ENCODE measurements at regions not wholly inside any gene's neighbourhood (a gene's known extent, or its start where the extent isn't known, plus 50 kb on each side); places are given as distances from the start of the nearest gene placed in this dataset.

DNA sequence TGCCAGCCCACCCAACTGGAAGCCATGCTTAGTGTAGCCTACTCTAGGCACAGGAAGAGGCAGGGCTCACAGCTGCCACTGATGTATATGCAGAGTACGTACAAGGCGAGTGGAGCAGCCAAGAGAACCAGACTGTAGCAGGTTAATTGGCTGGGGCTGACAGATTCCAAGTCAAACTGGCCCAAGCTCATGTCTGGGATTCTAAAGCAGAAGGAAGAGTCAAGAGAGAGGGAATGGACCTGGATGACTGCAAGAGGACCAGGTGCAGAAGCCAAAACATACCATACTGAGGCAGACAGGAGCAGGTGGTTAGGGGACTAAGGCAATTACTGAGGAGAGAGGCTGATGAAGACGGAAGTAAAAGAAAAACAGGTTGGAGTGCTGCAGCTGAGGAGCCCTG lies 51.3 kb upstream of the LRRN2 start:
- no peak for DNase-seq (ENCODE audit: extremely low read depth in 1 of 11, low read depth in 9 of 11, low spot score in 4 of 11)

DNA sequence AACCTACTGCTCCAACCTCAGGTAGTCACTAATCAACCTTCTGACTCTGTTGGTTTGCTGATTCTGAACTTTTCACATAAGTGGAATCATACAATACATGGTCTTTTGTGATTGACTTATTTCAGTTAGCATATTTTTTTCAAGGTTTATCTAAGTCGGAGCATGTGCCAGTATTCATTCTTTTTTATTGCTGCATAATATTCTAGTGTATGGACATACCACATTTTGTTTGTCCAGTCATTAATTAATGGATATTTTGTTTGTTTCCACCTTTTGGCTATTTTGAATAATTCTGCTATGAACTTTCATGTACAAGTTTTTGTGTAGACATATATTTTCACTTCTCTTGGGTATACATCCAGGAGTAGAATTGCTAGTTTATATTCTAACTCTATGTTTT lies 53.0 kb upstream of the LRRN2 start:
- no peak for DNase-seq (ENCODE audit: extremely low read depth in 1 of 11, low read depth in 9 of 11, low spot score in 4 of 11)

DNA sequence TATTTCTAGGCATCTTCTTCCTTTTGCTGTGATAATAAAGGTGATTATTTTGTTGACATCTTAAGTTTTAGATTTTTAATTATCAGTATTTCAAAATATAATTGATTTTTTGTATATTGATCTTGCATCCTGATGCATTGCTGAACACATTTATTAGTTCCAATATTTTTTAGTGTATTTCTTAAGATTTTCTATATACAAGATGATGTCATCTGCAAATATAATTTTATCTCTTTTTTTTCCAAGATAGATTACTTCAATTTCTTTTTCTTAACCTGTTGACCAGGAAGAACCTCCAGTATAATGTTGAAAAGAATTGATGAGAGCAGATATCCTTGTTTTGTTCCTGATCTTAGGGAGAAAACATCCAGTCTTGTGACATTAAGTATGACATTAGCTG lies 54.8 kb upstream of the LRRN2 start:
- DNase-seq (ENCODE audit: extremely low read depth in 1 of 11, low read depth in 9 of 11, low spot score in 4 of 11): no peak

DNA sequence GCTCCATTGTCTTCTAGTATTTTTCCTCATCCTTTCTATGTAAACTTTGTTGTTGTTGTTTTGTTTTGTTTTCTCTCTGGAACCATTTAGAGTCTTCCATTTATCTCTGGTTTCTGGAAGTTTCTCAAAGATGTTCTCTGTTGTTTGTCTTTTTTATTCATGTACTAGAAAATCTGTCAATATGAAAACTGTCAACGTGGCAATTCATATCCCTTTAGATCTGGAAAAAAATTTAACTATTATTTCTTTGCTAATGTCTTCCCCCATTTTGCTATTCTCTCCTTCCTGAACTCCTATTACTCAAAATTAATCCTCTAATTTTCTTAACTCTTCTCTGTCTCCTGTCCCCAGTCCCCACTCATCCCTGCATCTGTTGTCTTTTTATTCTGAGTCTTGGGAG lies 55.9 kb upstream of the LRRN2 start:
- DNase-seq (ENCODE audit: extremely low read depth in 1 of 11, low read depth in 9 of 11, low spot score in 4 of 11): no peak

DNA sequence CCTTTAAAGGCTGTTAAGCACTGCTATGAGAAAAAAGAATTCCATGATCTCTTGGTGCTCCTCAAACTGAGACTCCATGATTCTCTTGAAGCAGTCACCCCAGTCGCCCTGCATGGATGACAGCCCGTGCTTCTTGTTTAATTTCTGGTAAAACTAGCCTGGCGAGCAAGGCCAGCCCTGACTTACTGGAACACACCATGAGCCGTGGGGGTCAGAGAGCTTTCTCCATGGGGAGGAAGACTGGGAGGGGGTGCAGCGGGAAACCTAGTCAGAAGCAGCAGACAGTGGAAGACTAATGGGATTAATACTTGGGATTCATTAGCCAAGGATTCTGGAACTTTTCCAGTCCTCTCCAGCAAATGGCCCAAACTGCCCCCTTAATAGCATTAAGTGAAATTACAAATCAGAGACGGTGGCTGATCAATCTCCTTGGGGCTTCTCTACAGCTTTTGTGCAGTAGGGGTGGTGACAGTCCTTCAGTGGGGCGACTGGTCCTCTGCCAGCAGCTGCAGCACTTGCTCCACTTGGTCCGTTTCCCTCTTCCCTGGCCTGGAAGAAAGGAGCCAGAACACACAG lies 57.2 kb upstream of the LRRN2 start:
- peak in 1 of 11 donors; percentile 16 for DNase-seq (ENCODE audit: extremely low read depth in 1 of 11, low read depth in 9 of 11, low spot score in 4 of 11)

DNA sequence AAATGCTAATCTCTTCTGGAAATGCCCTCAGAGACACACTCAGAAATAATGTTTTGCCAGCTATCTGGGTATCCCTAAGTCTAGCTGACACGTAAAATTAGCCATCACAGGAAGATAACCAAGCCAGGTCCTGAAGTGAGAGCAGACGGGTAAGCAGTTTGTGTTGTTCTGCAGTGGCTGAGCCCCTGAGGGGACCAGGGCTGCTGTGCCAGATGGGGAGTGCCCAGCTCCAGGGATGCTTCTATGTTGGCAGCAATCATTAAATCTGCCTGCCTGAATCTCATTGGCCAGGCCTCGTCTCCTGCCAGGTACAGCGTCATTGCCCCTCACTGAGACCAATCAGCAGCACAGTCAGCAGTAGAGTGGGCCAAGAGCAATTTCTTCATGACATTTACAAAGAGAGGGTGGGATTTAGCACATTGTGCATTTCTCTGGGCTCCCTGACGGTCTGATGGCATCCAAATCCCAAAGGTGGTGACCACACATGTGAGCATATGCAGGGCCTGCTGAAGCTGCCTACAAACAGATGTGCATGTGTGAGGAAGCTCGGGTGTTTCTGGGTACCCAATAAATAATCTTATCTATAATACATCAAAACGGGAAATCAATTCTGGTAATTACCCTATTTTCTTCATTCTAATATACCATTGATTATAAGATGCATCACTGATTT lies 58.7 kb upstream of the LRRN2 start:
- no peak for DNase-seq (ENCODE audit: extremely low read depth in 1 of 11, low read depth in 9 of 11, low spot score in 4 of 11)

DNA sequence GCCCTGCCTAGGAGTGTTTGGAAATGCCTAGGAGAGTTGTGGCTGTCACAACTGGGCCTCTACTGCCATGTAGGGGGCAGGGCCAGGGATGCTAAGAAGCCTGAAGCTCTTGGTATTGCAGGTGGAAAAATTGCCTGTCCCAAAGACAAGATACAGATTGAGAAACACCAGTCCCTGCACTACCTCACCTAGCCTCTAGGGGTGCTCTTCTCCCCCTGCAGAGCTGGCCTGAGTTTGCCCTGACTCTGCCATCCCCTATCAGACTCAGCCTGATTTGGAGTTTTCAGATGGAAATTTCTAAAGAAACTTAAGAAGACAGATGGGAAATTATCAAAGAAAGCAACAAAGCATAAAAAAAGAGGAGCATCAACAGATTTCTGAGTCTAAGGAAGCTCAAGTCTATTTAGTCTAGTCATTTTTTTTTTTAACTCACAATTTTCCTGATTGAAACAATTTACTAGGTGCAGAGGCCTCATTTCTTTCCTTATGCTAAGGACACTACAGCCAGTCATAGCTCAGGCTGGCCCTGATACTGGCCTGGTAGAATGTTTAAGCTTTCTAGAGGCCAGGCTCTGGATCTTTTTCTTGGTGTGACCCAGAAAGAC lies 61.4 kb upstream of the LRRN2 start:
- peak in 1 of 11 donors; percentile 22 for DNase-seq (ENCODE audit: extremely low read depth in 1 of 11, low read depth in 9 of 11, low spot score in 4 of 11)

DNA sequence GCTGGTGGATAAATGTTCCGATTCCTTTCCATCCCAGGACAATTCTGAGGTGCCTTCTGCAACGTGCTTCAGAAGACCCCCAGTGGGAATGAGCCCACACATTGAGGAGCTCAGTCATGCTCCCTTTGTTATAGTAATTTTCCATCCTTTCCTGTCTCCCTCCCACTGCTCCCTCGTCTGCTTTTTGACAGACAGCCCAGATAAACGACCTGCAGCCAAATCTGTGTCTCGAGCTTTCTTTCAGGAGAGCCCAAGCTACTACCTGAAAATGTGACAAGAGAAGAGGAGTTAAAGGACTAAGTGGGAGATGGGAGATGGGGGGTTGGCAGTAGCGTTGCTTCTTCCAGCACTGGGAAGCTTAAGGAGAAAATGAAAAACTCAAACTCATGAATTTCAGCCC lies 65.9 kb upstream of the LRRN2 start:
- no peak for DNase-seq (ENCODE audit: extremely low read depth in 1 of 11, low read depth in 9 of 11, low spot score in 4 of 11)

DNA sequence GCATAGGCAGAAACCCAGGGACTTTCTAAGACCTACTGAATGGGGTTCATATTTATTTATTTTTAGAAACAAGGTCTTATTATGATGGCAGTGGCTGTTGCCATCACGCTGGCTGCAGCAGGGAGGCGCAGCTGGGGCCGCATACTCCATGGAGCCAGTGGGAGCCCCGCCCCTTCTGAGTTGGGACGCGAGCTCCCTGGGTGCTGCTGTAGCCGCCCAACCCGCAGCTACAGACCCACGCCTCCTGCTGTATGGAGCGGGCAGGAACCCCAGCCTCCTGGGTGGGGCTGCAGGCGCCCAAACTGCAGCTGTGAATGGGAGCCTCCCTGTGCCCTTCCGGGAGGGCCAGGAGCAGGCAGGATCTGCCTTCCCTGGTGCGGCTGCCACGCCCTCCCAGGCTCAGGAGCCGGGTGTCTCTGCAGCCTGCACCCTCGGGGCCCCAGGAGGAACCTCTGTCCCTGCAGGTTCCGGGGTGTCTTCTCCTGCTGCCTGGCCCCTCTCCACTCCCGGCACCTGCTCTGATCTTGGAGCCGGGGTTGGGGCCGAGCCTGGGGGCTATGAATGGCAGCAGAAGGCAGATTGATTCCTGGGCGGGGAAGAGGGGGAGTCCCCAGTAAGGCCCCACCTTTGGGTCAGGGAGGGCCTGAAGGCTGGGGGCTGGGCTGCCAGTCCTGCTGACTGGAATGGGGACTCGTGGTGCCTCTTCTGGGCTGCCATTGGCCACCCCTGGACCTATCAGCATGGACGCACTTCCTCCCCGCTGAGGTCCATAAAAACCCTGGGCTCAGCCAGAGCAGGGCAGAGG lies 66.5 kb upstream of the LRRN2 start:
- DNase-seq (ENCODE audit: extremely low read depth in 1 of 11, low read depth in 9 of 11, low spot score in 4 of 11): no peak

DNA sequence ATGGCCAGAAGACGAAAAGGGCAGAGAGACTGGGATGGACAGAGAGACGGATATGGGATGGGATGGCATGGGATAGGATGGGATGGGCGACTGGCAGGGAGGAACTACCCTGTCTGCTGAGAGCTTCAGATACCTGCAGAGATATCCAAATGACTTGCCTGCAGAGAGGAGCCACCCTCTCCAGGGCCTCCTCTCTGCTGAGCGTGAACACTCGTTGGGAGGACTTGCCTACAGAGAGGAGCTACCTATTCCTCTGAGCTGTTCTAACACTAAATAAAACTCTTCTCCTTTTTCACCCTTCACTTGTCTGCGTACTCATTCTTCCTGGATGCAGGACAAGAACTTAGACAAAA lies 67.1 kb upstream of the LRRN2 start:
- DNase-seq (ENCODE audit: extremely low read depth in 1 of 11, low read depth in 9 of 11, low spot score in 4 of 11): no peak

DNA sequence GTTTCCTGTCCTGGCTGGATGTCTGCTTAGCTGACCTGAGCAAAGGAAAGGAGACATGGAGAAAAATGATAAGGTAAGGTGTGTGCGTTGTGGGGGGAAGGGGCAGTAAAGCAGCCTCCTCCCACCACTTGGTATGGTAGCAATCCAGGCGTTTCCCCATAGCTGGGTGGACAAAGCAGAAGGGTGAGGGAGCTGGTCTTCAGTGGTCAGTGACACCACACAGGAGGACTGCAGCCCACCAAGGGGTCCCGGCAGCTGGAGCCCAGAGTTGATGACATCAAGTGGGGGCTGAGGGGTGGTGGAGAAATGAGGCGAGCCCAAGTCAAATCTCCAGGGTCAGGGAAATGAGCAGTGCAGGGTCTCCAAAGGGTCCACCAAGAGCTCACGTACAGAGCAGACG lies 69.3 kb upstream of the LRRN2 start:
- no peak for DNase-seq (ENCODE audit: extremely low read depth in 1 of 11, low read depth in 9 of 11, low spot score in 4 of 11)

DNA sequence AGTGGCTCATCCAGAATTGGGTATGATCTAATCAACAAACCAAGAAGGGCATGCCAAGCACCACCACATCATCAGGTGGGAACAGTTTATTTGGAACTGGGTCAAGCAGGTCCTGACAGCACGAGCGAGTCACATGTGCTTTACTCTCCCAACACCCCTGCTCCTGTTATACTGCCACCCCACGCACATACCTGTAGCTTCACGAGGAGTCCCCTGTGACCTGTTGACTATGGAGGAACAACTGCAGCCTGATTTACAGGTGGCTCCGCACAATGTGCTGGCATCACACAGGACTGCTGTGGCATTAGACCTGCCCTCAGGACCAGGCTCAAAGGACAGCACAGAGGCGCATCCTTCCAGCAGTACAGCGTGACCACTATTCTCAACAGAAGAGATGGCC lies 70.8 kb upstream of the LRRN2 start:
- DNase-seq (ENCODE audit: extremely low read depth in 1 of 11, low read depth in 9 of 11, low spot score in 4 of 11): no peak

DNA sequence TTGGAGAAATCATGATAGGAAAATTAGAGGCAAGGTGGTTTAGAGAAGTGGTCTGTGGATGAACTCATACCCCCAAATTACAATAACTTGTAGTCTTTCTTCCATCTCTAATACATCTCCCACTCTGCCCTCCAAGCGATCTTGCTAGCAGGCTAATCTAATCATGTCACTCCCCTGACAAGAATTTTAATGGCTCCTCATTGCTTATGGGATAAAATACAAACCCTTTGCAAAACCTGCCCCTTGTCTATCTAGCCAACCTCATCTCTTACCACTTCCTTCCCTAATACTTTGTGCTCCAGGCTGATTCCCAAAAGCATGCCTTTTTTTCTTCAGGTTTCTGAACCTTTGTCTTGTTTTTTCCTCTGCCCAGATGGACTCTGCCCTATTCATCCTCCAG lies 71.3 kb upstream of the LRRN2 start:
- no peak for DNase-seq (ENCODE audit: extremely low read depth in 1 of 11, low read depth in 9 of 11, low spot score in 4 of 11)

DNA sequence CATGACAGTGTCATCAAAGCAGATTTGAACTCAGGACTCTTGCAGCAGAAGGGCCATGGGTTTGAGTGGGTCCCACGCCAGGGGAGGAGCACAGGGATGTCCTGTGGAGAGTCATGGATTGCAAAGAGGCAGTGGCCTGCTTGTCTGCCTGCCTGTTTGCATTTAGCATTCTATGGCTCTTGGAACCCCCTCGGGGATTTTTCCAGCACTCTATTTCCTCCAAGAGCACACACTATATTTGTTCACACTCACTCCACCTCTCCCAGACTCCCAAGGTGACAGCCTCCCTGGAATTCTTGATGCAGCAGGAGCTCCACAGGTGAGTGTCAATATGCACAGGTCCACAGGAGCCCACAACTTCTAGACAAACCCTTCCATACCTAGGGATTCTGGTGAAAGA lies 73.1 kb upstream of the LRRN2 start:
- no peak for DNase-seq (ENCODE audit: extremely low read depth in 1 of 11, low read depth in 9 of 11, low spot score in 4 of 11)

DNA sequence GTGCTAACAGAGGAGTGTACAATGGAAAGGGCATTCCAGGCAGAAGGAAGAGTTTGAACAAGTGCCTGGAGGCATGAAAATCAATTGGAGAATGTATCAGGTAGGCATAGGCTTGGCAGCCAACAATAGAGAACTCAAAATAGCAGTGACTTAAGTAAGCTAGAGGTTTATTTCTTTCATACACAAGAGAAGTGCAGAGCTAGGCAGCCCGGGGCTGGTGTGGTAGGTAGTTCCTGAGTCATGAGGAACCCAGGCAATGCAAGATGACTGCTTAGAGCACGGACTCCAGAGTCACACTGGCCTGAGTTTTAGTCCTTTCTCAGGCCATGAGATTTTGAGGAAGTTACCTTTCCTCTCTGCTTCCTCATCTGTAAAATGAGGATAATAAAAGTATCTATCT lies 74.8 kb upstream of the LRRN2 start:
- DNase-seq (ENCODE audit: extremely low read depth in 1 of 11, low read depth in 9 of 11, low spot score in 4 of 11): no peak

DNA sequence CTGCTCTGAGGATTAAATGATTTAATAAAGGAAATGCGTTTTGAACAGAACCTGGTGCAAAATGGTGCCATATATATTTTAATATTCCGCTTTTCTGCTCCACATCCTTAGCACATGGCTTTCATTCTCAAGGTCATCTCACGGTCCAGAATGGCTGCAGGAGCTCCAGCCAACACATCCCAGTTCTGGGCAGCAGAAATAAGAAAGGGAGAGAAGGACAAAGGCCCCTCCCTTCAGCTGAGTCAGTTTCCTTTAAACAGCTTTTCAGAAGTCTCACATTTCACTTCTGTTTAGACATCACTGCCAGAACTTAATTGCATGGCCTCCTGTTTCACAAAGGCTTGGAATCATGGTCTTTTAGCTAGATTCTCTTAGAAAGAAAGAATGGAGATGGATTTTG lies 75.2 kb upstream of the LRRN2 start:
- no peak for DNase-seq (ENCODE audit: extremely low read depth in 1 of 11, low read depth in 9 of 11, low spot score in 4 of 11)

DNA sequence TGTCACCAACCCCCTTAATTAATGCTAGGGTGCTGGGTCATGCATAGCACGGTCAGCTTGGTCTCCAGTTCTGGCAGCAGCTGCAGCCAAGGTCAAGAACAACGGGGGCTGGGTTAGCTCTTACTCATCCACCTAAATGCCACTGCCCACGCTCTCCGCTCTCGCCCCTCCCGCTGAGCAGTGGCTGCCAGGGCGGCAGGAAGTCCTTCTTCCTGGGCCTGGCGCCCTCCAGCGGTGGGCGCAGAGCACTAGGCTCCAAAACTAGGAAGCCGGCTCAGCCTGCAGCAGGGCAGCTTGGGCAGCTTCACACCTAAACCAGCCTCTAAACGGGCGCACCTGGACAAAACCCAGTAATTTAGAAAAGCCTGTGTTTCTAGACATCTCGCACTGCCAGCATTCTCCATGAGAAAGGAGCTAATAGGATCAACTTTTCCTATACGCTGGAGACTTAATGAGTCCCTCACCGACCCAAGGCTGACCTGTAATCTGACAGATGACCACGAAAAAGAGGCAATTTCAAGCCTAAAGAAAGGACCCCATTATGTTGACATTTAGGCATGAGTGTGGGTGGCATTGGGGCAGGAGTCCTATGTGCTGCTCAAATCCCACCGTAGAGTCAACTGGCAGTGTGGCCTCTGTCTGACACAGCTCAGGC lies 78.4 kb upstream of the LRRN2 start:
- DNase-seq (ENCODE audit: extremely low read depth in 1 of 11, low read depth in 9 of 11, low spot score in 4 of 11): peak in 9 of 11 donors; percentile 27 to 58 (median 45)

DNA sequence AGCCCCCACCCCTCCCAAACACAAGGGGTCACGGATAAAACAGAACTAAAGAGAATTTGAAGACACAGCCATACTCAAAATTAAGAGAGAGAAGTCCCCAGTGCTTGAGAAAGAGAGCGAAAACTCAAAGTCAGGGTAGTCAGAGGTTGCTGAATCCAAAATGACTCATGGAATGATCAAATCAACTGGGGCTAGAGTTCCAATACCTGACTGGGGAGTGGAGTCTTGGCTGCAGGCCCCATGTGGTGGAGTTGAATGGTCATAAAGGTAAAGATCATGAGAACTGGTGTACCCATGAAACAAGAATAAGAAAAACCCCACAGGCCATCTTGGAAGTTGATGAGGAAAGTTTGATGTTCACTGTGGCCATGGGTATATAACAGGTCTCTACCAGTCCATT lies 84.5 kb upstream of the LRRN2 start:
- no peak for DNase-seq (ENCODE audit: extremely low read depth in 1 of 11, low read depth in 9 of 11, low spot score in 4 of 11)

DNA sequence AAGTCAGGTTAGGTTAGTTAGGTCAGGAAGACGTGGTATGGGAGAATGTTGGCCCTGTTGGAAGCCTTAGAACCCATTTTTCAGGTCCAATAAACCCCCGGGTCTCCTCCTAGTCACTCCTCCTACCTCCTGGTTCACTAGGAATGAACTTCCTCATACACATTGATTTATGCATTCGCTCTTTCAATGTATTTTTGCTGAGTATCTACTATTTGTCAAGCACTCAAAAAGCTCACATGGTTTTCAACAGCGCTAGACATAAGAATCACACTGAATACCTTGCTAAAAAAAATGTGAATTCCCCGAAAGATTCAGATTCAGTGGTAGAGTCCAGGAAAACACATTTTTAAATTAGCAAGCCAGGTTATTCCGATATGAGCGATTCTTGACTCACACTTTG lies 85.8 kb upstream of the LRRN2 start:
- no peak for DNase-seq (ENCODE audit: extremely low read depth in 1 of 11, low read depth in 9 of 11, low spot score in 4 of 11)

DNA sequence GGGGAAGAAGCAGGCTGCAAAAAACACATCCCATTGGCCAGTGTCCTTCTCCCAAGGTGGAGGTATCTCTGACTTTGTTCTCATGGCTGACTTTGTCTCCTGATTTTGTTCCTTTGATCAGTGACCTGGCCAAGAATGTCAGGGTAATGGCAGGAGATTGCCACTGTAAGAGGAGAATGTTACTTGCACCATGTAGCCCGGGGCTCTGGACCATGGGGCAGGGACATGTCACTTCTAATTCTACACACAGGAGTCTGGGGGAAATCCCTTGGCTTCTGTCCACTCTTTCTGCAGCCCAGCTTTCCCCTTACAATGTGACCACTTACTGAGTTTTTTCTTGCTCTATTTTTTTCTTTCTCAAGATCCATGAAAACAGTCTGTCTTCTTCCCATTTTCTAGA lies 87.7 kb upstream of the LRRN2 start:
- no peak for DNase-seq (ENCODE audit: extremely low read depth in 1 of 11, low read depth in 9 of 11, low spot score in 4 of 11)
